ENCODE measurements at regions not wholly inside any gene's neighbourhood (a gene's known extent, or its start where the extent isn't known, plus 50 kb on each side); places are given as distances from the start of the nearest gene placed in this dataset.

DNA sequence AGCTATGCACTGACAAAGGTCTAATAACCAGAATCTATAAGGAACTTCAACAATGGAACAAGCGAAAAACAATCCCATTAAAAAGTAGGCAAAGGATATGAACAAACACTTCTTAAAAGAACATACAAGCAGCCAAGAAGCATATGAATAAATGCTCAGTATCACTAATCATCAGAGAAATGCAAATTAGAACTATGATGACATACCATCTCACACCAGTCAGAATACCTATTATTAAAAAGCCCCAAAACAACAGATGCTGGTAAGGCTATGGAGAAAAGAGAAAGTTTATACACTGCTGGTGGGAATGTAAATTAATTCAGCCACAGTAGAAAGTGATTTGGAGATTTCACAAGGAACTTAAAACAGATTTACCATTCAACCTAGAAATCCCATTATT is 211.8 kb downstream of the EDN1 start:
- no peak for FAIRE-seq
- DNase-seq (ENCODE audit: insufficient read length, low spot score), result no peak

GRCh38 chr6:12504325-12504966 is 212.1 kb upstream of the PHACTR1 start:
- FAIRE-seq, result peak; percentile 87
- peak; percentile 27 for DNase-seq (ENCODE audit: insufficient read length, low spot score)

DNA sequence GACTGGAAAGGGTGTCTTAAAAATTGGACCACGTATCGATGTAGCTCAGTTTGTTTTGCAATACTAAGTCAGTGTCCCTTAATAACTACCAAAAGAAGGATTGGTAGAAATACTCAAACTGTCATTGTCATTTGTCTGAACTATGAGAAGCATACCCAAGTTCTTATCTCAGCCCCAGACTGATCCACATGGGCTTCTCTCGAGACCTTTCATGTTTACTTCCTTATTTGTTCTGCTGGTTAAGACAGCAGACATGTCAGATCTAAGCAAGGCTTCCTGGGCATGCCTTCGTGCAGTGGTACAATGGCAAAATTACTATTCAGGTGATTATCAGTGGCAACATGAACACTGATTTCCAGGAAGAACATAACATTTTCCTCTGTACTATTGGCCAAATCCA is 211.1 kb upstream of the PHACTR1 start:
- FAIRE-seq (no peak), DNase-seq (ENCODE audit: insufficient read length, low spot score) (no peak)

DNA sequence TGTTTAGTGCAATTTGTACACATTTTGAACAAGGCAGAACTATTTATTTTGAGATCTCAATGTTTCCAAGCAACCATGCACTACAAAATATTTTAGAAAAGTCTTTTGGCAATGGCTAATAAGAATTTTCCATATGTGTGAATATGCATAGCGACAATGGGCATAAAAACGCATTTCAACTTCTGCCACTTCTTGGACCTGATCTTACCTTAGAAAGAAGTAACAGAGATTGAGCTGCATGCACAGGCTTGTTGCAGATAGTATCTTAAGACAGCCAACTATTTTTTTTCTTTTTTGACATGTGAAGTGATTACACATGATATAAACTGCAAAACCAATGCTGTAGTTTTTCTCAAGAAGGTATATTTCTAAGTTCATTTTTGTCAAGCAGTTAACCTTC is 210.4 kb upstream of the PHACTR1 start:
- no peak for DNase-seq (ENCODE audit: insufficient read length, low spot score)
- no peak for FAIRE-seq

- FAIRE-seq (no peak), DNase-seq (ENCODE audit: insufficient read length, low spot score) (no peak)
Observed at GRCh38 chr6:12507636-12508035, 208.9 kb upstream of the PHACTR1 start.

- FAIRE-seq (no peak), DNase-seq (ENCODE audit: insufficient read length, low spot score) (no peak)
Observed at GRCh38 chr6:12508553-12508952, 208.0 kb upstream of the PHACTR1 start.

DNA sequence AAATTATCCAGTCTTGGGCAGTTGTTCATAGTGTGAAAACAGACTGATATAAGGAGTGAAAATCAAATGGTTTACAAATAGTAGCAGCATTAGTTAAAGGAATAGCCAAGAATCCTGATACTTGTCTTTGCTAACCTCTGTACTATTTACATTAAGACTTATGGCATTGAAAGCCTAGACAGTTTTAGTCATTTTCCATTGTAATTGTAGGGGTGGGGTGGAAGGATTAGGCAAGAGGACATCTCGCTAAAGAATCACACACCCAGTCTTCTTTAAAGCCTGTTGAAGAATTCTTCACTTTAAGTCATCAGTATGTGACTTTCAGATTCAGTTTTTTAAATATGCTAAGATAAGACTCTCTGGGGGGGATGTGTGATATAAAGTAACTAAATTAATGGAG is 207.5 kb upstream of the PHACTR1 start:
- FAIRE-seq (no peak), DNase-seq (ENCODE audit: insufficient read length, low spot score) (no peak)

DNA sequence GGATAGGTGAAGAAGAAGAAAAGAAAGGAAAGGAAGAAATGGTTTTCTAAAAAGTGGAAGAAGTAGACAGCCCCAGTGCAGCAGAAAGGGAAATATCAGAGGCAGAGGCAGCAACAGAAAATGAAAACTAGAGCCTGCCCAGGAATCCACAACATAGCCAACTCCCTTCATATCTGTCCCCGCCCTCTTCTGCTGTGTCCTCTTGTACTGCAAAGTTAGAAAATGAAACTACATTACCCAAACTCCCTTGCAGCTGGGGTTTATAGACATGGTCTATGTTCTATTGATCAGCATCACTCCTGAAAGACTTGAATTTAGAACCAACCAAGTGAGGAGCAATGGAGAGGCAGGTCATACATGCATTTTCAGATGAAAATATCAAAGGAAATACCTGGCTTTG is 200.5 kb upstream of the PHACTR1 start:
- DNase-seq (ENCODE audit: insufficient read length, low spot score), result no peak
- no peak for FAIRE-seq

DNA sequence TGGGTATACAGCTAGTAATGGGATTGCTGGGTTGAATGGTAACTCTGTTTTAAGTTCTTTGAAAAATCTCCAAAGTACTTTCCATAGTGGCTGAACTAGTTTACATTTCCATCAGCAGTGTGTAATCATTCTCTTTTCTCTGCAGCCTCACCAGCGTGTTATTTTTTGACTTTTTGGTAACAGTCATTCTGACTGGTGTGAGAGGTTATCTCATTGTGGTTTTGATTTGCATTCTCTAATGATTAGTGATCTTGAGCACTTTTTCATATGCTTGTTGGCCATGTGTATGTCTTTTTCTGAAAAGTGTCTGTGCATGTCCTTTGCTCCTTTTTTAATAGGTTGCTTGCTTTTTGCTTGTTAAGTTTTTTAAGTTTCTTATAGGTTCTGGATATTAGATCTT is 194.2 kb upstream of the PHACTR1 start:
- peak; percentile 21 for FAIRE-seq

GRCh38 chr6:12523726-12524125 is 192.8 kb upstream of the PHACTR1 start:
- no peak for DNase-seq (ENCODE audit: insufficient read length, low spot score)
- FAIRE-seq, result no peak

More for the DNA sequence above, 194.2 kb upstream of the PHACTR1 start:
- no peak for DNase-seq (ENCODE audit: insufficient read length, low spot score)

- FAIRE-seq (no peak), DNase-seq (ENCODE audit: insufficient read length, low spot score) (no peak)
Observed at GRCh38 chr6:12525276-12525675, 191.3 kb upstream of the PHACTR1 start.

GRCh38 chr6:12527339-12527738 is 189.2 kb upstream of the PHACTR1 start:
- DNase-seq (ENCODE audit: insufficient read length, low spot score) (no peak), FAIRE-seq (no peak)

GRCh38 chr6:12528136-12528535 is 188.4 kb upstream of the PHACTR1 start:
- no peak for FAIRE-seq

DNA sequence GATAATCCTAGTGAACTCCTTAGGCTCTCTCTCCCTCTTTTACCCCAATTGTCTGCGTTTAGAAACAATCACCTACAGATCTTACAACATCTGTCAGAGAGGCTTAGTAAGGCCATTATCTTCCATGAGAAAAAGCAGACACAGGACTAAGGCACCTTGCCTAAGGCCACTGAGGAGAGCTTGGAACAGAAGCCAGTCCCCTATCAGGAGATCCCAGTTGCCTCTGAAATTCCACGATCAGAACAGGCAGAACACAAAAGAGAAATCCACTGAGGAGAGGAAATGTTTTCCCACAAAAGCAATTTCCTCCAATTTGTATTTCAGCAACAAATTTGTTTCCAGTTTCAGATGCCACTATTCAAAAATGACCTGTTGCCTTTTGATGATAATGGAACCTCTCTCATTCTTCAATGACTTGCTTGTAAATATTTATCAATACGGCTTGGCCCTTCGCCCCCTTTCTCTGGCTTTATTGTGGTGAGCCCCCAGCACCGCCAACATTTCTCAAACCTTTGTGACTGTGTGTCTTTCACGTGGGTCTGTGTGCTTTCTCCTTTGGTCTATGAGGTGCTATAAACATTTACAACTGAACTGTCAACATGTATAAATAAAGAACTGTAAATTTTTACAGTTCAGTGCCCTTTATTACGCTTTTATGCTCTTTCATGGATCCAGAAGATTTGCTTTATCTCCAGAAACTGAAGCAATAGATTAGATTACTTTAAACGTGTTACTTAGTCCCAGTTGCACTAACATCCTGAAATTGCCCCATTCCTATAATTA is 187.8 kb upstream of the PHACTR1 start:
- no peak for FAIRE-seq

More at GRCh38 chr6:12528136-12528535, 188.4 kb upstream of the PHACTR1 start:
- no peak for DNase-seq (ENCODE audit: insufficient read length, low spot score)

DNA sequence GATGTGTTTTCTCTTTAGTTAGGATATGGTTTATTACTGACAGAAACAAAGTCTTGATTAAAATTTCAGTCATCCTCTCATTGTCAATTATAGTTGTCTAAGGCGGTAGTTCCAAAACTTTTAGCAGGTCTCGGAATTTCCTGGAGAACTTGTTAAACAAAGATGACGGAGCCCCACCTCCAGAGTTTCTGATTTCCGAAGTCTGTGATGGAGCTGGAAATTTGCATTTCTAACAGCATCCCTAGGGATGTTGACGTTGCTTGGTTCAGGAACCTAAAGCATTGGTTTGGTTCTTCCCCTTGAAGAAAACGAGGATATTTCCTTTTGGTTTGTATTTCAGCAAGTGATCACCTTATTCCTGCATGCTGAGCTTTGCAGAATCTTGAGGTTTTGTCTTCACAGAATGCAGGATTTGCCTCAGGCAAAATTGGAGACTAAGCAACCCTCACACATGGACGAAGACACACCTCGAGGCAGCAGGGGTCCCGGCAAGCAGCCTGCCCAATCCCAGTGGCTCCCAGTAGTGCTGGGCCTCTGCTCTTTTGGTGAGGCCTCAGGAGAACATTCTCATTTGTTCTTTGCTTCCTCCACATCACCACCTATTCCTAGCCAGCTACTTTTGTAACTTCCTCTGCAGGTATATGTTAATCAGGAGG is 187.1 kb upstream of the PHACTR1 start:
- DNase-seq (ENCODE audit: insufficient read length, low spot score), result no peak
- peak; percentile 4 for FAIRE-seq

More for the DNA sequence above, 187.8 kb upstream of the PHACTR1 start:
- no peak for DNase-seq (ENCODE audit: insufficient read length, low spot score)

GRCh38 chr6:12530345-12530744 is 186.2 kb upstream of the PHACTR1 start:
- no peak for DNase-seq (ENCODE audit: insufficient read length, low spot score)
- FAIRE-seq, result no peak

- DNase-seq (ENCODE audit: insufficient read length, low spot score) (no peak), FAIRE-seq (peak; percentile 49)
Observed at GRCh38 chr6:12533586-12533985, 183.0 kb upstream of the PHACTR1 start.

GRCh38 chr6:12534069-12534853 is 182.3 kb upstream of the PHACTR1 start:
- no peak for DNase-seq (ENCODE audit: insufficient read length, low spot score)
- no peak for FAIRE-seq

DNA sequence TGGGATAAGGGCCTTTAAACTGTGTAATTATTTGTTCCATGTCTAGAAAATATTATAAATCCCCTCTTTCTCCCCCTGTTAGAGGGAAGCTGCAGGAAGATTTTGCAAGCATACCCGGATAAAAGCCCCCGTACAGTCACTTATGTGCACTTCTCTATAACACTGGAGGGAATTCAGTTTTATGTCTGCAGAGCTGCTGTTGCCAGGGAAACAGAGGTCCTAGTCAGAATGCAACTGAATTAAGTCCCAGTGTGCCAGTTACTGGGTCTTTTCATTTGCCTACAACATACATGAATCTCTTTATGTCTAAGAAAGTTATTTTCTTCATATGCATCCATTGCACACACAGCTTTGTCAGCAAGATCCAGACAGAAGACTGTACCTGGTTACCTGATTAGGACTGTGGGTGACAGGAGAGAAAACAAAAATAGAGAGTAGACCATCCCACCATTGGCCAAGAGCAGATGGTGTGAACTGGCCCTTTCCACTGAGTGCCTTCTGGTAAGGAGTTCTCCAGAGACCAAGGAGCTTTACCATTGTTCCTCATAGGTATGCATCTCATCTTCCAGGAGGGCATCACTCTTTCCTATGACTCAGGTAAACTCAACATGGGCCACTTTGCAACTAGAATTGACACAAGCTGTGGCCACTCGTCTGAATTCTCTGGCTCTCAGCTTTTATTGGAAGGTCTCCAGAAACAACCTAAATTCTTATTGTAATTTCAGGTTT is 180.8 kb upstream of the PHACTR1 start:
- FAIRE-seq (no peak), DNase-seq (ENCODE audit: insufficient read length, low spot score) (no peak)

- no peak for FAIRE-seq
Observed at GRCh38 chr6:12536416-12536815, 180.2 kb upstream of the PHACTR1 start.

More at GRCh38 chr6:12536416-12536815, 180.2 kb upstream of the PHACTR1 start:
- no peak for DNase-seq (ENCODE audit: insufficient read length, low spot score)
